HG03354 (cell line): ENCODE measurements at regions not wholly inside any gene's neighbourhood (a gene's known extent, or its start where the extent isn't known, plus 50 kb on each side); places are given as distances from the start of the nearest gene placed in this dataset.
A peak's percentile ranks its signal among the peaks of the same experiment; 100 is the strongest.
"Not testable (repeated sequence)": the region's sequence is repeated elsewhere in the genome, so short reads cannot be mapped to it uniquely, and the experiment has no call there.

Source experiments
- ATAC-seq: cut with Tn5 transposase; IDR thresholded peaks from one replicate; pipeline ENCODE4 v1.9.1; 2021; ENCODE audit warnings: mild to moderate bottlenecking; ENCODE audit not compliant: unreplicated experiment, poor library complexity, severe bottlenecking

DNA sequence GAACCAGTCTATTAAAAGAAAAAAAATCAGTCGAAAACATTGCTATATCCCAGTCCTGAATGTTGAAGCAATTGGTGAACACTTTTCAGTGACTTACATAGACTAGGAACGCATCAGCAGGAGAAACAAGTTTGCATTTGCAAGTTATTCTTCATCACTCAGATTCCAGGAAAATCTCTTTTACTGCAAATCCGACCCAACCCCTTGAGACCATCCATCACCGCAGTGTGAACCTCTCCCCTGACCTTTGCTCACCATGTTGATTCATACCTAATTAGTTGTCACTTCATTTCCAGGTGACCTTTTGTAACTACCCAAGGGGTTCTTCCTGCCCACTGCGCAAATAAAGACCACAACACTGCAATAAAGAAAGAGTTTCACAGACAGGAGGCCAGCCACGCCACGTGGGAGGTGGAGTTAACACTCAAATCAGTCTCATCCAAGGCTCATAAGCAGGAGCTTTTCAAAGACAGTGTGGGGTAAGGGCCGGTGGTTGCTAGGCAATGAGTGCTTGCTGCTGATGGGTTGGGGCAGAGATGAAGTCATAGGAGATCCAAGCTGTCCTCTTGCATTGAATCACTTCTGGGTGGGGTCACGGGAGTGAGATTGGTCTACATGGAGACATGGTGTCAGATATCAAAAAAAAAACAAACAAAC is 241.3 kb upstream of the TMEM132C start:
- no peak for ATAC-seq

DNA sequence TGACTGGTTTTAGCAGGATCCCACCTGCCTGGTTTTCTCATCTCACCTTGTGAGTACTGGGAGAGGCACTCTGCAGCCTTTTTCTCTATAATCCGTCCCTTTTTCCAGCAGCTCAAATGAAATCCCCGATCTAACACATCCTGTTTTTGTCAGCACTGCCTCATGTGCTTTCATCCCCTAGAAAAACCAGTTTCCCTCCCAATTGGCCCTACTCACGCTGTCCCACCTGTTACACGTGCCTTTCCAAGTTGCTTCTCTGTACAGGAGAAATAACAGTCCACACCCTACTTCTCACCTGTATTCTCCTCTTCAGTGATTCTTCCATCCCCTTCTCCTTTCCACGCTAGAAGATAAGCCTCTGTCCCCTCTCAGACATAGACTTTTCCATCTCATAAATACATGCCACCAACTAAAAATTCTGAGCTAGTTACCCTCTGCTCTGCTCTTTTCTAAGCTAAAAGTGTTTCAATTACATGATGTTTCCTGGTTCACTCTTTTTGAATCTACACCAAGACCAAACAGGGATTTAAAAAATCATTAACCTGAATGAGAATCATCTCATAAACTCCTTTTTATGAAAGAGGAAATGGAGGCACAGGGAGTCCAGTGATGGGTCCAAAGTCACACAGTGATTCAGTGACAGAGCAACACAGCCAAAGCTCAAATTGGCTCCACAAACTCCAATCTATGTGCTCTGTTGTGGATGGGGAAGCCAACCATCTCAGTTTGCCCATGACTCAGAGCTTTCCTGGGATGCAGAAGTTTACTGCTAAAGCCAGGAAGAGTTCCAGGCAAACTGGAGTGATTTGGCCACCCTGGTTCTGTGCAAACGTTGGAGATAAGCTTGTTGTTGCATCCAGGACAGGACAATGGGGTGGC is 240.0 kb upstream of the TMEM132C start:
- no peak for ATAC-seq

DNA sequence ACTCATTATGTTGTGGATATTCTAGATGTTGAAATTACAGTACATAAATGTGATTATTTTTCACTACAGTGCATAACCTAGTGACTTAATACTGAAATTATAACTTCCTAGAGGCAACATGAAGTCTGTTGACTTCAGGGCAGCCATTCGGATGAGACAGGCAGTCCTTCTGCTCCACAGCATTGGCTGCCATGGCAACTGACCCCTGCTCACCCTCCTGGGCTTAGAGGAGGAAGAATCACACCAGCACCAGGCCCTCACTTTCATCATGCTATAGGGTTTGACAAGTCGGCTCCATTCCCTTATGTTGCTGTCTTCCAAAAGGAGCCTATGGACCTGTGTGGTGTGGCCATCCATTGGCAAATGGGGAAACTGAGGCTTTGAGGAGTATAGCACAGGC is 233.5 kb upstream of the TMEM132C start:
- ATAC-seq, result no peak

GRCh38 chr12:128040971-128041370 is 226.0 kb upstream of the TMEM132C start:
- ATAC-seq, result no peak

DNA sequence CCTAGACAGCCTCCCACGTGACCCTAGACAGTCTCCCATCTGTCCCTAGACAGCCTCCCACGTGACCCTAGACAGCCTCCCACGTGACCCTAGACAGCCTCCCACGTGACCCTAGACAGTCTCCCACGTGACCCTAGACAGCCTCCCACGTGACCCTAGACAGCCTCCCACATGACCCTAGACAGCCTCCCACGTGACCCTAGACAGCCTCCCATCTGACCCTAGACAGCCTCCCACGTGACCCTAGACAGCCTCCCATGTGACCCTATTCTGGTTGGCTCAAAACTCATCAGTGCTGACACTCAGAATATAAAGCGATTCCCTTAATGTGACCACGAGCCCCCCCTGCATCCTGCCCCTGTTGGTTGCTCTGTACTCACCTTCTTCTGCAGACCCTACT is 224.7 kb upstream of the TMEM132C start:
- not testable (repeated sequence) for ATAC-seq

DNA sequence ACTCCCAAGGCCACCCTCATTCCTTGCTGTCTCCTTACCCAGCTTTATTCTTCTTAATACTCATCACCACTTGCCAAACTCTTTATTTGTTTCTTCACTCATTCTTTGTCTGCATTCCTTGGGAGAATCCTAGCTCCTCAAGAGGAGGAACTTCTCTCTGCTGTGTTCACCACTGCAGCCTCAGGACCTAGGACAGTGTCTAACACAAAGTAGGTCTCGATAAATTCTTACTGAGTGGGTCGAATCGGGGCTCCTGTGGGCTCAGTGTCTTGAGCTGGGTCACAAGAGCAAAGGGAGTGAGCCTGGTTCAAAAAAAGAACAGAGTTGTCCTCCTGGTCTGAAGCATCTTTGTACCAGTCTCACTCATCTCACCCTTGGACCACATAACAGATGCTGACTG is 224.1 kb upstream of the TMEM132C start:
- ATAC-seq, result no peak

DNA sequence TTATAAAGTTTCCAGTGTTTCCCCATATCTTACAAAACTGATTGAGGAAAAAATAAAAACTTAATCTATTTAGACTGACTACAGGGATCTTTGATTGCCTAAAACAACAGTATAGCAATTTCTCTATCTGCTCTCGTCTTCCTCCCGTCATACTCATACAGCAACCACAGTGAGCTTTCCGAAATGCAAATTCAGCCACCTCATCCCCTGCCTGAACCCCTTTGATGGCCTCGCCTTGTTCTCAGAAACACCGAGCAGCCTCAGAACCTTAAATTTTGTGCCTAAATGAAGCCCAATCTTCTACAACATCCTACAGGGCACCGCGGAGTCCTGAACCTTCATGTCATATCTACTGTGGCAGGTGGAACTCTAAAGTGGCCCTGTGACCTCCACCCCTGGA is 223.7 kb upstream of the TMEM132C start:
- no peak for ATAC-seq

GRCh38 chr12:128047266-128048060 is 219.5 kb upstream of the TMEM132C start:
- ATAC-seq, result no peak

GRCh38 chr12:128052331-128052730 is 214.6 kb upstream of the TMEM132C start:
- ATAC-seq, result no peak

- ATAC-seq, result no peak
These were observed 214.2 kb upstream of the TMEM132C start for GRCh38 chr12:128052777-128053176.

DNA sequence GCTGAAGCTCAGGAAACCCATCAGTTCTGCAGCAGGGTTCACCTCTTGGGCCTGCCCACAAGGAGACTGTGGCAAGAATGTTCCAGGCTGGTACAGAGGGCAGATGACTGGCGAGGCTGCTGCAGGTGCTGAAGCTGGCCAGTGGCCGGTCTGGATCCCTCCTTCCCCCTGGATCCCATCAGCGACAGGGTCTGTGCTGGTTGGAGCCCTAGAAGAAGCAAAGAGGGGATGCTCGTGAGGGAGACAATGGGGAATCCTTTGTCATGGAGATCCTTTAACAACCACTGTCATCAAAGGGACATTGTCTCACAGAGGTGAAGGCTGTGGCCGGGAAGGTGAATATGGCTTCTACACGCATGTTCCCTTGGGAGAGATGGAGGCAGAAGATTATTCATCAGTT is 211.4 kb upstream of the TMEM132C start:
- ATAC-seq, result no peak

DNA sequence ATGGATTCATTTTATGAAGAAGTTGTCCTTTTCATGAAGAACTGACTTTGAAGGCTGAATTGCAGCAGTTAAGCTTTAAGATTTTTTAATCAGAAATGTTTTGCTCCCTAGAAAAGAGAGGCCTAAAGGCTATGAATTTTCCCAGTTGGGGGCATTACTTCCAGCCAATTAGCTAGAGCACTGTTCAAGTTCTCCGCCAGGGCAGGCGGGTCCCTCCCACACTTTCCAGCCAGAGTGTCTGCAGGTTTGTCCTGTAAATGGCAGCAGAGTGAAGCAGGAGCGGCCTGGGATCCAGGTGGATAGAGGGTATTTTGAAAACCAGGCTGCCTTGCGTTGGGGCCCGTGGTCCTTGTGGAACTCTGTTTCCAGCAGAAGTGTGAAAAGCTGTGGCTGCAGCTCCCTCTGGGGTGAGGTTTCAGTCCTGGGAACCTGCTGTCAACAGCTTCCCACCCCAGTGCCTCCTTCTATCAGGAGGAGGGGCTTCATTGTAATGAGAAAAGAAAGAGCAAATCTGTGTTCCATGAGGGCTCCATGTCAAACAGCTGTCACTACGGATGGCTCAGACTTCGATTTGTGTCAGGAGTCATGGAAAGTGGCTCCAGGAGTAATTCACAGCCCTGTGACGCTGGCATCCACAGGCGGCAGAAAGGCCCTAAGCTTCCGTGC is 210.7 kb upstream of the TMEM132C start:
- no peak for ATAC-seq

GRCh38 chr12:128057586-128057985 is 209.4 kb upstream of the TMEM132C start:
- ATAC-seq, result no peak

DNA sequence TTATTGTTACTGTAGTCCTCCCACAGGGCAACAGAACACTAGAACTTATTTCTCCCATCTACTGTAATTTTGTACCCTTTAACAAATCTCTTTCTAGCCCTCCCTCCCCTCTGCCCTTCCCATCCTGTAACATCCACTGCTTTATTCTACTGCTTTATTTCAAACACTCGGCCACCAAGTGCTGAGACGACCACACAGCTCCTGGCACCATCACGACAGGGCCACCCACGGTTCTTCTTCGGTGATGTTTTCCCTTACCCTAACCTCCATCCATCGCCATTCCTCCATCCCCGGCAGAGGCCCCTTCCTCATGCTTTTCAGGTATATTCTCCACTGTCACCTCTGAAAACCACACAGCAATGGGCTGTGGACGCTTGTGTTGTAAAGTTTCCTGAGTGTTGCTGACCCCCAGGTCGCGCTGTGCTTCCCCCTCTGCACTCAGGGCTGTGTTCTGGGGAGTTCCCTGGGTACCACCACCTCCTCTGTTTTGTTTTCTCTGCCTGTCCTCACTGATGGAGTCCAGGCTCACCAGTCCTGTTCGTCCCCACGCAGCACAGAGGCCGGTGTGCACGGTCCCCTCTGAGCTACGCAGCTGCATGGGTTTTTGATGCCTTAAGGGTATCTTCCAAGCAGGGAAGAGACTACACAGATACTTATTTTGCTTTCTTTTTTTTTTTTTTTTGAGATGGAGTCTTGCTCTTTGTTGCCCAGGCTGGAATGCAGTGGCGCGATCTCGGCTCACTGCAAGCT is 207.2 kb upstream of the TMEM132C start:
- ATAC-seq, result no peak

- ATAC-seq, result no peak
These were observed 198.8 kb upstream of the TMEM132C start for GRCh38 chr12:128068211-128068610.

DNA sequence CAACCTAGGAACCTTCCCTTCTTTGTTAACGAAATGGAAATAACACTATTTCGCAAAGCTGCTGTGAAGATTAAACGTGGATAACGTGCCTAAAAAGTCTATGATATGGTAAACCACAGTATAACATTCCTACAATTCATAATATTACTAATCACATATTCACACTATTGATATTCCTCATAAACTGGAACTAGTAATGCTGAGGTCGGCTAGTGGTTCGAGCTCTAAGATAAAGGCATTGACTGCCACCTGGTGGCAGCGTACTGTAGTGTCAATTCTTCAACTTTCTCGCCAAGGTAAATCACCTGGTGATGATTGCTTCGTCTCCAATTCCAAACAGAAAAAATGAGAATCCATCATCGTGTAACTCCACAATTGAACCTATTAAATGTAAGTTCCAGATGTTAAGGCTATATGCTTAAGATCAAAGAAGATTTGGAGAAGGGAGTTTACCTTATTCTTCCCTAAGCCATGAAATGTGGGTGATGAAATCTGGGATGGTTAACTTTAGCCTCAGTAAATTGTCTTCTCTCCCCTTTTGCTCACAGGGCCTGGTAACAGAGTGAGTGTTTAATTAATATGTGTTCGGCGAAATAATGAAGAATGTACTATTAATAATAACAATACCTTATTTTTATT is 197.5 kb upstream of the TMEM132C start:
- peak; percentile 89 for ATAC-seq

DNA sequence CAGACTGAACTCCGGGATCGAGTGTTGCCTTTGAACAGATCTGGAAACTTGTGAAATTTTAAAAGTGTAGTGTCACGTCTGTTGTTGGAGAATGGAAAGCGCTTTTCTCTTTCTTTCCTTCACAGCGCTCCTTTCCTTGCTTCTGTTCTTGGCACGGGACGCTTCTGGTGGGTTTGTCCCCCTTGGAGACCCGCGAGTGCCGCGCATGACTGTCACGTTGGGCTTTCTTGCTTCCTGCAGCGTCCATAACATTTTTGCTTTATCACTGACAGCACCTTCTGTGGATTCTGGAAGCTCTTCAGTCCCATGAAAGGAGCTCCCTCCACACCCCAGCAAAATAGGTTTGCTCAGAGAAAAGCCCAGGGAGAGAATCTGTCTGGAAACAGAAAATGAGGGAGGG is 193.0 kb upstream of the TMEM132C start:
- ATAC-seq, result no peak

GRCh38 chr12:128075332-128075731 is 191.6 kb upstream of the TMEM132C start:
- ATAC-seq, result no peak

DNA sequence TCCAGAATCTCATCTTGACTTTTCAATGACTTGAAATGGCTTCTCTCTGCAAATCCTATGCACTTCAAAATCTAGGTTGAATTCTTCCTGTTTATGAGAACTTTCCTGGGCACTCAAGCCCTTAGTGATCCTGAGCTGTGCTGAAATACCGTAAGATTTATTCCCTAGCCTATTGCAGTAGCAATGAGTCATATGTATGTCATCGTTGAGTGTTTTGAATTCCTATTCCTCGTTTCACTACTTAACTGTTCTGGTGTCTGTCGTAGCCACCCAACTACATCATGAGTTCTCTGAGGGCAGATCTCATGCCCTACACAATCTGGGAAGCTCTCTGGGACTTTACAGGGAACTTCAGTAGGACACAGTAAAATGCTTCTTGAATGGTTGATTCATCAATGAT is 190.8 kb upstream of the TMEM132C start:
- no peak for ATAC-seq
